IMR-90 (cell line): ENCODE measurements at regions not wholly inside any gene's neighbourhood (a gene's known extent, or its start where the extent isn't known, plus 50 kb on each side); places are given as distances from the start of the nearest gene placed in this dataset.

Experiments
- ATAC-seq: fragments of 200-7000 bp; cut with Tn5 transposase; 2 replicates; pipeline ENCODE4 v1.9.1; 2020; ENCODE audit warnings: low read depth, mild to moderate bottlenecking, moderate library complexity
- BruUV-seq: library from RNA; stranded (reverse); fragments of 400-500 nt; replicated peaks from 2 replicates; lab custom pipeline; 2021; lab: Mats Ljungman, UMichigan
- CTCF ChIA-PET: fragments of 300-600 bp; formaldehyde crosslinking; extraction: SDS; loops from one replicate; lab custom pipeline; 2021; ENCODE audit warnings: antibody characterized with exemption; lab: Yijun Ruan, JAX
- POLR2A ChIA-PET: fragments of 300-600 bp; sonication (Branson Sonifier 250); formaldehyde crosslinking; loops from one replicate; lab custom pipeline; 2022; ENCODE audit warnings: antibody characterized with exemption; ENCODE audit not compliant: unreplicated experiment; lab: Charles Lee
- DNase-seq: peaks from one replicate; pipeline ENCODE4 v3.0.0; 2013
- H2AFZ ChIP-seq: replicated peaks from 2 replicates; pipeline ENCODE3; 2013; ENCODE audit warnings: low read length, mild to moderate bottlenecking; ENCODE audit not compliant: poor library complexity
- H2AK5ac ChIP-seq: 2 replicates; pipeline ENCODE4 v1.6.1; 2013; ENCODE audit warnings: low read depth, low read length, inconsistent platforms
- H2AK9ac ChIP-seq: replicated peaks from 2 replicates; pipeline ENCODE3; 2013; ENCODE audit warnings: mild to moderate bottlenecking, low read depth, low read length, moderate library complexity; ENCODE audit not compliant: poor library complexity
- H2BK120ac ChIP-seq: 2 replicates; pipeline ENCODE4 v1.6.1; 2013; ENCODE audit warnings: low read depth, low read length, inconsistent platforms
- H2BK15ac ChIP-seq: 3 replicates; pipeline ENCODE4 v1.6.1; 2013; ENCODE audit warnings: low read depth, low read length, inconsistent platforms
- H2BK20ac ChIP-seq: 2 replicates; pipeline ENCODE4 v1.6.1; 2013; ENCODE audit warnings: low read depth, mild to moderate bottlenecking, inconsistent platforms, low read length, moderate library complexity
- H2BK5ac ChIP-seq: 2 replicates; pipeline ENCODE4 v1.6.1; 2013; ENCODE audit warnings: mild to moderate bottlenecking, low read depth, low read length, inconsistent platforms; ENCODE audit not compliant: poor library complexity, severe bottlenecking
- H3K14ac ChIP-seq: replicated peaks from 2 replicates; pipeline ENCODE4 v1.6.1; 2013; ENCODE audit warnings: low read depth, low read length, inconsistent platforms
- H3K18ac ChIP-seq: 2 replicates; pipeline ENCODE4 v1.6.1; 2013; ENCODE audit warnings: low read depth, low read length, control low read depth
- H3K23ac ChIP-seq: 2 replicates; pipeline ENCODE4 v1.6.1; 2013; ENCODE audit warnings: low read depth, low read length, inconsistent platforms
- H3K27ac ChIP-seq: 2 replicates; pipeline ENCODE4 v1.5.1; 2013; ENCODE audit warnings: mild to moderate bottlenecking, control low read depth, low read length; ENCODE audit not compliant: insufficient read depth
- H3K27me3 ChIP-seq: 2 replicates; pipeline ENCODE4 v1.6.1; 2013; ENCODE audit warnings: low read length; ENCODE audit not compliant: control insufficient read depth, insufficient read depth
- H3K36me3 ChIP-seq: 2 replicates; pipeline ENCODE4 v1.6.1; 2013; ENCODE audit warnings: low read length, mixed read lengths; ENCODE audit not compliant: control insufficient read depth, insufficient read depth
- H3K4ac ChIP-seq: 2 replicates; pipeline ENCODE4 v1.6.1; 2013; ENCODE audit warnings: low read depth, low read length, inconsistent platforms
- H3K4me1 ChIP-seq: 2 replicates; pipeline ENCODE4 v1.6.1; 2013; ENCODE audit warnings: low read length, mixed read lengths; ENCODE audit not compliant: control insufficient read depth, insufficient read depth
- H3K4me2 ChIP-seq: 2 replicates; pipeline ENCODE4 v1.6.1; 2013; ENCODE audit warnings: low read depth, mild to moderate bottlenecking, control low read depth, low read length, moderate library complexity
- H3K4me3 ChIP-seq: 2 replicates; pipeline ENCODE4 v1.5.1; 2013; ENCODE audit warnings: low read depth, mild to moderate bottlenecking, control low read depth, low read length, moderate library complexity; ENCODE audit not compliant: insufficient read depth
- H3K56ac ChIP-seq: 2 replicates; pipeline ENCODE4 v1.6.1; 2013; ENCODE audit warnings: low read length, inconsistent platforms; ENCODE audit not compliant: insufficient read depth; ENCODE audit errors: extremely low read depth
- H3K79me1 ChIP-seq, 2 experiments: 2 replicates each; pipeline ENCODE4 v1.6.1; 2013; ENCODE audit warnings: low read length in 2 of 2, inconsistent platforms in 1 of 2, low read depth in 1 of 2
- H3K9ac ChIP-seq: 2 replicates; pipeline ENCODE4 v1.6.1; 2013; ENCODE audit warnings: low read depth, low read length, control low read depth
- H3K9me1 ChIP-seq: 2 replicates; pipeline ENCODE4 v1.6.1; 2013; ENCODE audit warnings: low read length, inconsistent platforms; ENCODE audit not compliant: insufficient read depth
- H3K9me3 ChIP-seq: 2 replicates; pipeline ENCODE4 v1.6.1; 2013; ENCODE audit warnings: low read length; ENCODE audit not compliant: control insufficient read depth, insufficient read depth
- H4K20me1 ChIP-seq: 2 replicates; pipeline ENCODE4 v1.6.1; 2013; ENCODE audit warnings: low read length, inconsistent platforms; ENCODE audit not compliant: insufficient read depth
- H4K5ac ChIP-seq: 2 replicates; pipeline ENCODE4 v1.6.1; 2013; ENCODE audit warnings: mild to moderate bottlenecking, low read depth, low read length, control low read depth
- H4K8ac ChIP-seq, 2 experiments: 2 replicates each; pipeline ENCODE4 v1.6.1; 2013; ENCODE audit warnings: low read depth in 2 of 2, low read length in 2 of 2, control low read depth in 1 of 2, inconsistent platforms in 1 of 2
- H4K91ac ChIP-seq: 2 replicates; pipeline ENCODE4 v1.6.1; 2013; ENCODE audit warnings: low read depth, low read length, inconsistent platforms; ENCODE audit not compliant: insufficient read depth
- CTCF ChIP-seq: conservative IDR thresholded peaks from 2 replicates; pipeline ENCODE4 v1.5.1; 2012; ENCODE audit warnings: mild to moderate bottlenecking, low read depth, low read length, improper control_type of control experiment
- MXI1 ChIP-seq: IDR thresholded peaks from 2 replicates; pipeline ENCODE4 v1.6.1; 2012; ENCODE audit warnings: low read depth, mild to moderate bottlenecking, low read length, moderate library complexity, borderline replicate concordance
- NFE2L2 ChIP-seq: fragments of 150-350 bp; IDR thresholded peaks from 2 replicates; pipeline ENCODE4 v1.6.1; 2016; ENCODE audit warnings: low read depth, mild to moderate bottlenecking, low read length
- RCOR1 ChIP-seq: IDR thresholded peaks from 2 replicates; pipeline ENCODE4 v1.6.1; 2012; ENCODE audit warnings: mild to moderate bottlenecking, low read length, improper control_type of control experiment; ENCODE audit not compliant: insufficient replicate concordance
- RFX5 ChIP-seq: IDR thresholded peaks from 2 replicates; pipeline ENCODE4 v1.8.0; 2012; ENCODE audit warnings: low read depth, mild to moderate bottlenecking, low read length, moderate library complexity
- USF2 ChIP-seq: fragments of 150-350 bp; IDR thresholded peaks from 2 replicates; pipeline ENCODE4 v1.6.1; 2017; ENCODE audit warnings: mild to moderate bottlenecking, antibody characterized with exemption, low read length, low read depth
- WGBS, 2 experiments: methylation state at CpG; one replicate each; pipeline versions ENCODE4 v1.1.5 to v1.1.7; 2013; ENCODE audit warnings: missing lambda C conversion rate in 2 of 2; ENCODE audit not compliant: insufficient read length in 1 of 2; ENCODE audit errors: extremely low coverage in 2 of 2; 5-methylcytosine and 5-hydroxymethylcytosine counted together
- dilution Hi-C: fragments of 300-500 bp; cut with HindIII; formaldehyde crosslinking; loops from one replicate; pipeline ENCODE4 v1.14.3; 2018; ENCODE audit warnings: low sequenced_read_pairs; ENCODE audit not compliant: unreplicated experiment
- in situ Hi-C: fragments of 300-500 bp; cut with MboI; formaldehyde crosslinking; loops from 3 replicates; pipeline ENCODE4 v1.14.3; 2019; ENCODE audit warnings: low sequenced_read_pairs, inconsistent platforms, mixed read lengths
- intact Hi-C: fragments of 100-400 bp; cut with micrococcal nuclease; formaldehyde crosslinking; loops from 2 replicates; pipeline ENCODE4 v1.10.0; 2022

- ChIA-PET CTCF (no interaction called here), POLR2A (no interaction called here)
- Histone ChIP-seq H3K9me1 (no peaks in the 10 kb centered on the region), H2BK5ac (no peak overlapping the region), H3K4me1 (no peaks in the 10 kb centered on the region), H2AK9ac (no peak overlapping the region), H3K14ac (no peak overlapping the region), H2BK20ac (no peak overlapping the region), H3K4me3 (no peak overlapping the region), H3K4ac (no peak overlapping the region), H3K9me3 (peaks cover 20% of the 10 kb centered on the region; the same call in 1 of the 2 replicates), H4K5ac (no peak overlapping the region), H3K9ac (no peak overlapping the region), H3K79me1 (no peaks in the 10 kb centered on the region), H2BK120ac (no peak overlapping the region), H4K8ac (no peak overlapping the region), H2AK5ac (no peak overlapping the region), H3K23ac (no peak overlapping the region), H2AFZ (no peak overlapping the region), H3K27me3 (no peaks in the 10 kb centered on the region), H4K91ac (no peak overlapping the region), H3K18ac (no peak overlapping the region), H3K4me2 (no peak overlapping the region), H3K27ac (no peak overlapping the region), H3K56ac (no peak overlapping the region), H2BK15ac (no peak overlapping the region), H3K36me3 (no peaks in the 10 kb centered on the region), H4K20me1 (no peaks in the 10 kb centered on the region)
- no TSS peak for BruUV-seq
- ATAC-seq, result no peak
- in situ Hi-C loops (no loop called here), dilution Hi-C loops (no loop called here), intact Hi-C loops (no loop called here)
- no CpG with 5 or more reads among the region's 9 CpGs for WGBS, 2 experiments
- TF ChIP-seq USF2 (no peak), MXI1 (no peak), CTCF (no peak), NFE2L2 (no peak), RFX5 (no peak), RCOR1 (no peak)
- DNase-seq, result no peak
Measured at GRCh38 chr5:2813678-2814077, 62.2 kb upstream of the IRX2 start.
